WERI-Rb-1 (cell line): ENCODE measurements at regions not wholly inside any gene's neighbourhood (a gene's known extent, or its start where the extent isn't known, plus 50 kb on each side); places are given as distances from the start of the nearest gene placed in this dataset.

Experiments
- DNase-seq: peaks from one replicate; pipeline ENCODE4 v3.0.0-alpha.2; 2020
- H3K27ac ChIP-seq: fragments of 250-450 bp; sonication (Bioruptor Pico); 2 replicates; pipeline ENCODE4 v1.5.1; 2020; ENCODE audit warnings: mild to moderate bottlenecking, moderate library complexity
- H3K27me3 ChIP-seq: fragments of 250-450 bp; sonication (Bioruptor Pico); 2 replicates; pipeline ENCODE4 v1.5.1; 2021; ENCODE audit warnings: mild to moderate bottlenecking, low read depth, moderate library complexity; ENCODE audit not compliant: insufficient read depth, severe bottlenecking
- H3K36me3 ChIP-seq: fragments of 250-450 bp; sonication (Bioruptor Pico); 2 replicates; pipeline ENCODE4 v1.5.1; 2020; ENCODE audit warnings: mild to moderate bottlenecking, moderate library complexity
- H3K4me3 ChIP-seq: 2 replicates; pipeline ENCODE4 v1.5.1; 2011; ENCODE audit warnings: low read depth, mild to moderate bottlenecking, control low read depth, low read length
- H3K9me3 ChIP-seq: fragments of 250-450 bp; sonication (Bioruptor Pico); 2 replicates; pipeline ENCODE4 v1.5.1; 2021; ENCODE audit warnings: mild to moderate bottlenecking, moderate library complexity; ENCODE audit not compliant: severe bottlenecking
- CTCF ChIP-seq: IDR thresholded peaks from 2 replicates; pipeline ENCODE4 v1.5.1; 2011; ENCODE audit warnings: low read depth, mild to moderate bottlenecking, control low read depth, inconsistent platforms, low read length

GRCh38 chrX:4379071-4379470, 665.6 kb upstream of the PRKX start:
- Histone ChIP-seq H3K27me3 (peaks cover 25% of the 10 kb centered on the region), H3K9me3 (no peaks in the 10 kb centered on the region), H3K4me3 (no peak overlapping the region), H3K27ac (no peak overlapping the region), H3K36me3 (no peaks in the 10 kb centered on the region)
- DNase-seq = no peak
- no peak for TF ChIP-seq CTCF

GRCh38 chrX:4373791-4374190, 660.3 kb upstream of the PRKX start:
- no peak for DNase-seq
- Histone ChIP-seq H3K36me3 (no peaks in the 10 kb centered on the region), H3K4me3 (no peak overlapping the region), H3K9me3 (no peaks in the 10 kb centered on the region), H3K27ac (no peak overlapping the region), H3K27me3 (peaks cover 18% of the 10 kb centered on the region)
- TF ChIP-seq CTCF = no peak

- no peak overlapping the region for H3K4me3 ChIP-seq
- no peaks in the 10 kb centered on the region for H3K9me3 ChIP-seq
- no peak for DNase-seq
- no peak overlapping the region for H3K27ac ChIP-seq
- no peak for TF ChIP-seq CTCF
- peaks cover 32% of the 10 kb centered on the region for H3K27me3 ChIP-seq
- no peaks in the 10 kb centered on the region for H3K36me3 ChIP-seq
Observed at GRCh38 chrX:4358577-4358976, 645.1 kb upstream of the PRKX start.

DNA sequence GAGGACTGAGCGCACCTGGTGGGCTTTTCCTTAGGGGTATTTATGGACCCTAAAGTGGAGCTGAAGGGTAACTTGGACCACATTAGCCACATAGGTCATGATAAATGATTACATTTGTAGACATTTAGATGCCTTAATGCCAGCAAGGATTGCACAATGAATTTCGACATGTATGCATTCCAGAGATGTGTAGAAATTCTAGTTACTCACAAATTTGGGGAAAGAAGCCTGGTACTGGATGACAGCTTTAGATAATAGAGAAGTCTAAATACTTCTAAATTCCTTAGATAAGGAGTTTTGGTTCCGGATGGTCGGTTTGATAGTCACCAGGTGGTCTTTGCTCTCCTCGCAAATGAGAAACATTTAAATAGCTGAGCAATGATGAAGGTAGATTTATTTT, 609.5 kb upstream of the PRKX start:
- H3K27ac ChIP-seq = no peak overlapping the region
- TF ChIP-seq CTCF = no peak
- DNase-seq = no peak

GRCh38 chrX:4320436-4320947, 607.0 kb upstream of the PRKX start:
- no peak overlapping the region for H3K27ac ChIP-seq
- no peak for DNase-seq
- no peak for TF ChIP-seq CTCF

More for the DNA sequence above, 609.5 kb upstream of the PRKX start:
- Histone ChIP-seq H3K9me3 (no peaks in the 10 kb centered on the region), H3K27me3 (peaks cover 53% of the 10 kb centered on the region), H3K4me3 (no peak overlapping the region), H3K36me3 (no peaks in the 10 kb centered on the region)

GRCh38 chrX:4315891-4316290, 602.4 kb upstream of the PRKX start:
- Histone ChIP-seq H3K9me3 (no peaks in the 10 kb centered on the region), H3K27me3 (peaks cover 28% of the 10 kb centered on the region), H3K27ac (no peak overlapping the region), H3K36me3 (no peaks in the 10 kb centered on the region), H3K4me3 (no peak overlapping the region)
- TF ChIP-seq CTCF = no peak
- DNase-seq = no peak

More at GRCh38 chrX:4320436-4320947, 607.0 kb upstream of the PRKX start:
- Histone ChIP-seq H3K9me3 (no peaks in the 10 kb centered on the region), H3K27me3 (peaks cover 43% of the 10 kb centered on the region), H3K36me3 (no peaks in the 10 kb centered on the region), H3K4me3 (no peak overlapping the region)
